ENCODE measurements at regions not wholly inside any gene's neighbourhood (a gene's known extent, or its start where the extent isn't known, plus 50 kb on each side); places are given as distances from the start of the nearest gene placed in this dataset.
A peak's percentile ranks its signal among the peaks of the same experiment; 100 is the strongest.

DNA sequence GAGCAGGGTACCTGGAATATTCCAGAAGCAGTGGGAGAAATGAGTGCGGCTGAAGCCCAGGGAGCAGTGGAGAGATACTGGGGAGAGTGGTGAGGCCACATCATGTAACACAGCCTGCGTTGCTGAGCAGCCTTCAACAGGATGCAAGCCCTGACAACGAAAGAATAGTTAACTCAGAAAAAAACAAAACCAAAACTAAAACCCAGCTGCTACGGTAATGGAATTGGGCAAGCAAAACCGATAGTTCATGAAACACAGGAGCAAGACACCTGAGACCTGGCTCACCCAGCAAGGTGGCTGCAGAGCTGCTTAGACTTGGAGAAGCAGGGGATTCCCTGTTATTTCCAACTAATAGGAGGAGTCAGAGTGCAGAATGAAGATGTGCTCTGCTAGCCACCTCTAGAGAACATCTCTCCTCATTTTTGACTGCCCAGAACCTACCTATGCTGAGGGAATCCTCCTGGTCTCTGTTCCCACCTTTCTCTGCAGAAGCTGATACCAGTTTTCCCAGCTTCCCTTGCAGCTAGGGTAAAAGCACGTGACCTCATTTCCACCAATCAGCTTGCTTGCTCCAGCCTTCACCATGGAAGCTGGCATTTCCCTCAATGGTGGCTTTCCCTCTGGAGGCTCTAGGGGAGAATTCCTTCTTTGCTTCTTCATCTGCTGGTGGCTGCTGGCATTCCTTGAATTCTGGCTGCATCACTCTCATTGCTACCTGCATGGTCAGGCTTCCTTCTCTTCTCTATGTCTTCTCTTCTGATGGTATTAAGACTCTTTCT is 59.4 kb upstream of the XYLT1 start:
- no peak for FAIRE-seq

DNA sequence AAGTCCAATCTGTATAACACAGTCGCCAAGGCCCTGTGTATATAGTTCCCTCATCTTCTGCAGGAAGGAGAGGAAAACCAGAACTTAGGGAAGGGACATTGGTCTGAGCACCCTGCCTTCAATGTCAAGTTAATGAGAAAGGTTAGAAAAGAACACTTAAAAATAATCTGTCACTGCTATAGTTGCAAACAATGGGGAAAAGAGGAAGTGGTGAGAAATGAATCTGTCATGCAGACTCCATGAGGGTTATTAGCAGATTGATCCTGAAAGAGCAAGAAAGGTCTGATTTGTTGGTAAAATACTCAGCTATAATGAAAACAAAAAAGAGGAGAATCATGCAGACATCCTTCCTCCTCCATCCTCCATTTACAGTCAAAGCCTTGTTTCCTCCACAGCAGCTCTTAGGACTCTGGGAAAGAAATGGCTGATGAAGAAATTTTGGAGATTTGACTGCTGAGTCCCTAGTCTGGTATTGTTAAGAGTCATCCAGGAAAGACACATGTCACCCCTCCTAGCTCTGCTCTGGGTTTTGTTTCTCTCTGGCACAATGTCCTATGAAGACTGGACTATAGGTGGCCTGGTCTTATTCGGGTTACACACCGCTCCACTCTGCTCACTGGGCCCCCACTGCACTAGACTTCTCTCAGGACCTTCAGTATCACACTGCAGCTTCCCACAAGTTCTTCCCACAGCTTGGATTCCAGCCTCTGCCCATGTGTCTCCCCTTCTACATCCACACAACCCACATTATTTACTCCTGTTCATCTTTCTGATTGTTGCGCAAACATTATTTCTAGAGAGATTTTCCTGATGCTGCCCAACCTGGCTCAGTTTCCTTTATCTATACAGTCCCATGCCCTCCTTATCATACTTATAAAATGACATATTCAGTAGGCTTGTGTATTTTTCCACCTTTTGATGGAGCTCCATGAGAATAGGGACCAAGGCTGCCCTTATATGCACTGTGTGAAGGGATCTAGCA is 56.5 kb upstream of the XYLT1 start:
- peak; percentile 64; the same call in 1 of the 2 replicates for TF ChIP-seq CEBPB (IDR thresholded peaks at IDR 0.05; ENCODE audit: borderline replicate concordance, low read depth, low read length)
- TF ChIP-seq, protein P1, sequence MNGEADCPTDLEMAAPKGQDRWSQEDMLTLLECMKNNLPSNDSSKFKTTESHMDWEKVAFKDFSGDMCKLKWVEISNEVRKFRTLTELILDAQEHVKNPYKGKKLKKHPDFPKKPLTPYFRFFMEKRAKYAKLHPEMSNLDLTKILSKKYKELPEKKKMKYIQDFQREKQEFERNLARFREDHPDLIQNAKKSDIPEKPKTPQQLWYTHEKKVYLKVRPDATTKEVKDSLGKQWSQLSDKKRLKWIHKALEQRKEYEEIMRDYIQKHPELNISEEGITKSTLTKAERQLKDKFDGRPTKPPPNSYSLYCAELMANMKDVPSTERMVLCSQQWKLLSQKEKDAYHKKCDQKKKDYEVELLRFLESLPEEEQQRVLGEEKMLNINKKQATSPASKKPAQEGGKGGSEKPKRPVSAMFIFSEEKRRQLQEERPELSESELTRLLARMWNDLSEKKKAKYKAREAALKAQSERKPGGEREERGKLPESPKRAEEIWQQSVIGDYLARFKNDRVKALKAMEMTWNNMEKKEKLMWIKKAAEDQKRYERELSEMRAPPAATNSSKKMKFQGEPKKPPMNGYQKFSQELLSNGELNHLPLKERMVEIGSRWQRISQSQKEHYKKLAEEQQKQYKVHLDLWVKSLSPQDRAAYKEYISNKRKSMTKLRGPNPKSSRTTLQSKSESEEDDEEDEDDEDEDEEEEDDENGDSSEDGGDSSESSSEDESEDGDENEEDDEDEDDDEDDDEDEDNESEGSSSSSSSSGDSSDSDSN (CRISPR knock-in tag; IDR thresholded peaks at IDR 0.05) = no peak
- no peak overlapping the region for H2AFZ ChIP-seq (ENCODE audit: low read length)
- no peak overlapping the region for H3K9ac ChIP-seq (ENCODE audit: insufficient read depth, low read depth, low read length)
- ATAC-seq = no peak
- H4K20me1 ChIP-seq (ENCODE audit: insufficient read depth, low read length) = no peaks in the 10 kb centered on the region
- H3K27me3 ChIP-seq (ENCODE audit: control insufficient read depth in 1 of 2, insufficient read depth in 2 of 2, low read length in 2 of 2) = peaks cover 0 to 2% of the 10 kb centered on the region in 2 experiments; a peak in 1 of 5 replicates
- BruUV-seq (replicated peaks) = no TSS peak
- H3K9me3 ChIP-seq (ENCODE audit: low read length) = no peaks in the 10 kb centered on the region; the same call in 1 of the 2 replicates
- no peaks in the 10 kb centered on the region for H3K79me2 ChIP-seq (ENCODE audit: insufficient read depth, low read length)
- no peaks in the 10 kb centered on the region for H3K4me1 ChIP-seq (ENCODE audit: insufficient read depth, low read length)
- no peak overlapping the region for H3K4me3 ChIP-seq (replicated peaks in 1 of 3; ENCODE audit: insufficient read depth in 1 of 3, low read depth in 2 of 3, low read length in 3 of 3)
- H3K4me2 ChIP-seq (ENCODE audit: low read depth, low read length) = no peak overlapping the region
- no peaks in the 10 kb centered on the region for H3K36me3 ChIP-seq (replicated peaks in 1 of 2; ENCODE audit: control insufficient read depth in 1 of 2, insufficient read depth in 2 of 2, low read length in 2 of 2)
- in situ Hi-C loops (cut with HindIII; ENCODE audit: extremely low pct_ligation_motif_present, low pct_unique_long_range_greater_than_20kb) = no loop called here
- 39% methylated on average over 4 of the region's 4 CpGs for WGBS (ENCODE audit: low lambda C conversion rate)
- FAIRE-seq = no peak
- no peak overlapping the region for H3K27ac ChIP-seq (ENCODE audit: extremely low read length, insufficient read depth, low read length)
- intact Hi-C loops (cut with micrococcal nuclease; ENCODE audit: unreplicated experiment) = no loop called here
- ChIA-PET CTCF (ENCODE audit: low intra/inter-chr PET ratio, low total read pairs) (no interaction called here), POLR2A (no interaction called here)
- no peak for DNase-seq (ENCODE audit: low spot score)

More for the DNA sequence above, 59.4 kb upstream of the XYLT1 start:
- Histone ChIP-seq H3K4me1 (ENCODE audit: insufficient read depth, low read length) (no peaks in the 10 kb centered on the region), H4K20me1 (ENCODE audit: insufficient read depth, low read length) (no peaks in the 10 kb centered on the region), H3K36me3 (replicated peaks in 1 of 2; ENCODE audit: control insufficient read depth in 1 of 2, insufficient read depth in 2 of 2, low read length in 2 of 2) (no peaks in the 10 kb centered on the region), H3K9ac (ENCODE audit: insufficient read depth, low read depth, low read length) (no peak overlapping the region), H3K4me2 (ENCODE audit: low read depth, low read length) (no peak overlapping the region), H2AFZ (ENCODE audit: low read length) (no peak overlapping the region), H3K9me3 (ENCODE audit: low read length) (no peaks in the 10 kb centered on the region; the same call in 1 of the 2 replicates), H3K27ac (ENCODE audit: extremely low read length, insufficient read depth, low read length) (no peak overlapping the region), H3K27me3 (ENCODE audit: control insufficient read depth in 1 of 2, insufficient read depth in 2 of 2, low read length in 2 of 2) (no peaks in the 10 kb centered on the region; a peak in 1 of 5 replicates), H3K4me3 (replicated peaks in 1 of 3; ENCODE audit: insufficient read depth in 1 of 3, low read depth in 2 of 3, low read length in 3 of 3) (no peak overlapping the region), H3K79me2 (ENCODE audit: insufficient read depth, low read length) (no peaks in the 10 kb centered on the region)
- in situ Hi-C loops (cut with HindIII; ENCODE audit: extremely low pct_ligation_motif_present, low pct_unique_long_range_greater_than_20kb) (no loop called here), intact Hi-C loops (cut with micrococcal nuclease; ENCODE audit: unreplicated experiment) (no loop called here)
- WGBS (ENCODE audit: low lambda C conversion rate) = 15% methylated on average over 6 of the region's 6 CpGs
- ChIA-PET POLR2A (no interaction called here), CTCF (ENCODE audit: low intra/inter-chr PET ratio, low total read pairs) (no interaction called here)
- ATAC-seq (no peak), DNase-seq (ENCODE audit: low spot score) (no peak)
- BruUV-seq (replicated peaks) = no TSS peak
- TF ChIP-seq TBX2 (CRISPR knock-in tag; IDR thresholded peaks at IDR 0.05; ENCODE audit: borderline replicate concordance) (no peak), RAD51 (IDR thresholded peaks at IDR 0.05; ENCODE audit: borderline replicate concordance) (peak; percentile 46; the same call in 1 of the 2 replicates)

Data from HepG2 (cell line).